HG03139 (cell line): ENCODE measurements at regions not wholly inside any gene's neighbourhood (a gene's known extent, or its start where the extent isn't known, plus 50 kb on each side); places are given as distances from the start of the nearest gene placed in this dataset.

Source experiments
- ATAC-seq: cut with Tn5 transposase; IDR thresholded peaks from one replicate; pipeline ENCODE4 v1.9.1; 2021; ENCODE audit not compliant: unreplicated experiment

DNA sequence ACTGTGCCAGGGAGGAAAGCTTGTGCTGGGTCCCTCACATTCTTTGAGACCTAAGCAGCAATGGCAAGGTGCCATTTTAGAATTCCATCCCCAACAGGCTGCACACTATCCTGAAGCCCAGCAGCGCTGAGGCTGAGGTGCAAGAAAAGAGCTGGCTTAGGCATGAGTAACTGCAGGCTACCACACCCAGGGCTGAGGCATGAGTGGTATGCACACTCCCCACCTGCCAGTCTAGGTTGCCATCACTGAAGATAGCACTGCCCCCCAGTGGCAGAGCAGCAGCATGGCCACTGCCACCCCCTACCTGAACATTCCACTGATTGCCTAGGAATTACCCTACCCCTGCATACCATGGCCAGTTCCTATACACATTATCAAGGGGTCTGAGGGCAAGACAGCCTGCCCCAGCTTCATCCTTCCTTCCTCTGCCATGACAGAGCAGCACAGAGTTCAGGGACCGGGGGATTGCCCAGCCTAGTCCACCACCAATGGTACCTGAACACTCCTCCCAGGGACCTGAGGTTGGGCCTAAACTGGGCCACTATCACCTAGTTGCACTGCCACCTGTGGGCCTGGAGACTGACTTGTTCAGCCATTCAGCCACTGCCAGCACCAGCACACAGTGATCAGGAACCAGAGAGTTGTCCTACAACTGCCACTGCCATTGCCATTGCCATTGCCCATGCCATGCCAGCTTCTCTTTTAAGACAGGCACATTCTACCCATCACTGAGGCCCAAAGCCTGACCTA lies 129.8 kb downstream of the SATB1 start:
- ATAC-seq, result peak; percentile 97

- no peak for ATAC-seq
Measured at GRCh38 chr3:18290157-18290556, 135.0 kb downstream of the SATB1 start.

GRCh38 chr3:18288243-18288642 lies 136.9 kb downstream of the SATB1 start:
- ATAC-seq, result no peak

GRCh38 chr3:18284716-18285115 lies 140.4 kb downstream of the SATB1 start:
- ATAC-seq, result no peak

DNA sequence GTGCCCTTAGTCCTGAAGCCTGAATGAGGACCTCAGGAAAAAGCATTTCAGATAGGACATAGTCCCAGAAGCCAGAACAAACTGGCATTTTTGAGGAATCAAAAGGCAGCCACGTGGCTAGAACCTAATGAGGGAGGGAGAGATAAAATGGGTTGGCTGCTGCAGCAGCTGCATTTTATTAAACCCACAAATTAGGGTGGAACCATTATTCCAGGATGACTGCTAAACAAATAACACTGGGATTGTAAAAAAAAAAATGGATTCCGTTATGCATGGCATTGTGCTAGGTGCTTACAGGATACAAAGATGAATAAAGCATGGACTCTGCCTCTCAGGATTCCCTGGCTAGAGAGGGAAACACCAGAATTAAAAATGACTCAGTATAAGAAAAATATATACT lies 141.5 kb downstream of the SATB1 start:
- no peak for ATAC-seq

- no peak for ATAC-seq
Measured at GRCh38 chr3:18282507-18282906, 142.6 kb downstream of the SATB1 start.

GRCh38 chr3:18279226-18279737 lies 145.9 kb downstream of the SATB1 start:
- no peak for ATAC-seq

GRCh38 chr3:18264853-18265252 lies 160.3 kb downstream of the SATB1 start:
- ATAC-seq, result no peak

DNA sequence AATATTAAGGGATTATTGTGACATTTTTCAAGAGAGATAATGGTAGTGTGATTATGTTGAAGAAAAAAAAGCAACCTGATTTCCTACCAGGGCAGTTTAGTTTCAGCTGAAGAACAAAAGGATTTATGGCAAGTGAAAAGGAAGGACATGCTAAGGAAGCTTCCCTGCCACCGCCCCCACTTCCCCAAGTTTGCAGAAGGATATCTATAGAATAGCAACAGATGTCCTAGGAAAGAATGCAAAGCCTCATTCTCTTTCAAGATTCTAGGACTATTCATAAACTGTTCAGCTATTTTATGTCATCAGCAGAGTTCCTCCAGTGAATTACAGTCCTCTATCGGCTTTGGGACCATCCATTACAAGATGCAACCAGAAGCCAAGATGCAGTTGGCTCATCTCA lies 160.8 kb downstream of the SATB1 start:
- ATAC-seq, result no peak

GRCh38 chr3:18258492-18258891 lies 166.6 kb downstream of the SATB1 start:
- ATAC-seq, result no peak

DNA sequence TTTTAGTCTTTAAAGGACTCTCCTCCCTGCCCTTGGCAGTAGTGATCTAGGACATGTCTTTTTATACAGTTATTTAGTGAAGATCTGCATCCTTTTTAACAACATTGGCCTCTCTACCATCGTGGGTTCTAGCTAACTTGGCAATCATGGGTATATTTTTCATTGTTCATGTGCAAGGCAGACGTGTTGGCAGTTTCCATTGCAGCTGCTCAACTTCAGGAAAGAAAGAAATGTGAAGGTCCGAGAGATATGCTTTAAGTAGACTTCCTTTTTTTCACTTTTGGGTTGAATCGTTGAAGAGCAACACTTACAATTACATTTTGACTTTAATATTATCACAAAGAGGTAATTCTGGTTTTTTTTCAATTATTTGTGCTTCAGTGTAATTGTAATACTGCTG lies 172.6 kb downstream of the SATB1 start:
- no peak for ATAC-seq

- no peak for ATAC-seq
Measured at GRCh38 chr3:18250991-18251390, 174.1 kb downstream of the SATB1 start.

DNA sequence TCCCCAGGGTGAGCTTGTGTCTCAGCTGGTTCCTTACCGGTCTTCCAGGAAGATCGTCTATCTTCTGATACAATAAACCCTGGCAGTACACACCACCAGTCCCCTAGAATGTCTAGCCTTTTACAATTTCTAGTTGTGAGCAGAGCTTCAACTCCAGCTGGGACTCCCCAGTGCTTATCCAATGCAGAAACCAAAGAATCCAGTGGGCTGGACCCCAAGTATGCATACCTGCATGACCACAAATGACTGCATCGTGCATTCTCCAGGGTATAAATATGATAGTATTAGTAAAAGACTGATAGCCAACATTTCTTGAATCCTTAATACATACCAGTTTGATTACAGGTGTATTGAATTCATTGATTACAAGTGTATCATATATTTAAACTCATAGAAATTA lies 176.0 kb downstream of the SATB1 start:
- ATAC-seq, result no peak

DNA sequence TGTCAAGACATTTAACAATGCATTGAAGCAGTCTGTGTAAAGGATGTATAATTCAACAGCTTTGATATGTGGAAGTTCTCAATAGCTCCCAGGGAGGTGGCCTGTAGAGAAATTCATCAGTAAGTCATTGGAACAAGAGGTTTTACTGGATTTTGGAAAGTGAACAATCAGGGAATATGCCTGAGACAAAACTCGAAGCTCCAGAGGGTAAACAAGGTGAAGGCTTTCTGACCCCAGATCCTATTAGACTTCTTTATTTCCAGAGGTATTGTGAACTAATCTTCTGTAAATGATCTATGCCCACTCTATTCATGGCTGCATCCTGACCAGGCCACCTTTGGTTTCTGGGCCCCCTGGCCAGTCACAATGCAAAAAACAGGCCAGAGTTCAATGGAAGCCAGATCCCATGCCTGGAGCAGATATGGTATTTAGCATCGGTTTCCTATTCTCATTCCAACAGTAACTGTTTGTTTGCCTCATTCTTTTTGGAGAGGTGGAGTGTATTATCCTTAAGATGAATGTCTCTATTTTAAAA lies 177.3 kb downstream of the SATB1 start:
- ATAC-seq, result no peak

GRCh38 chr3:18247139-18247695 lies 177.9 kb downstream of the SATB1 start:
- no peak for ATAC-seq

- ATAC-seq, result no peak
Measured at GRCh38 chr3:18246336-18247060, 178.6 kb downstream of the SATB1 start.

- no peak for ATAC-seq
Measured at GRCh38 chr3:18245721-18246120, 179.4 kb downstream of the SATB1 start.

- ATAC-seq, result no peak
Measured at GRCh38 chr3:18241837-18242236, 183.3 kb downstream of the SATB1 start.

DNA sequence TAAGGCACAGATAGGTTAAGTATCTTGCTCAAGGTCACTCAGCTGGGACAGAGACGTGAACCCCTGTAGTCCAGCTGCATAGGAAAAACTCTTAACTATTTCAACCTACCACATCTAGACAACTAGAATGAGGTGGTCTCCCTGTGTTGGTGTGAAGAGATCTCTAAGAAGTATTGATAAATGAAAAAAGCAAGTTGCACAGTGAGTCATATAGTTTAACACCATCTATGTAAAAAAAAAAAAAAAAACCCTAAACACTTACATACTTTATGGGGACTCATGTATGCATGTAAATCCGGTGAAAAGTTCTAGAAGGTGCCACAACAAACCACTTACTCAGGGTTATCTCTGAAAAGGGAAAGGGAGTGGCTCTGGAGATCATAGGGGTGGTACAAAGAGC lies 185.5 kb downstream of the SATB1 start:
- no peak for ATAC-seq

DNA sequence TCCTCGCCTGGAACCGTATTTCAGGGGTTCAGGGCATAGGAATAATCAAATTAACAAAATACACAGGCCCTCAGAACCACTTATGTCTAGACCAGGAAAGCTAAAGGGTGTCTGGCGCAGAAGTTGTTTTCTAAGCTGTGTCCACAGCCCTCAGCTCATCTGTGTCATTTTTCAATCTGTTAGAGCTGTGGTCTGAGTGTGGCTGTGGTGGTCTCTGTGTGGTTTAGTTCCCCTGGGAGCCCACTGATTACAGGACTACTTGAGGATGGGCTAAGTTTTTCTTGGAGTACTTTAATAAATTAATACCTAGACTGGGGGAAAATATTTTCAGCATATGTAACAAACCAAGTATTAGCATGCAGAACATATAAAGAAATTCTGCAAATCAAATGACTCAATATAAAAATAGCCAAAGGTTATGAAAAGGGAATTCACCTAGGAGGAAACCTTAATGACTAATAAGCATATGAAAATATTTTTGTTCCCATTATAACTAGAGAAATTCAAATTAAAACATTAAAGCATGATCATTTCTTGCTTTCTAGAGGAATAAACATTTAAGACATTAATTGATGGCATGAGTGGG lies 186.3 kb downstream of the SATB1 start:
- no peak for ATAC-seq

- no peak for ATAC-seq
Measured at GRCh38 chr3:18238332-18238731, 186.8 kb downstream of the SATB1 start.
